GM12878 (cell line): ENCODE measurements at regions not wholly inside any gene's neighbourhood (a gene's known extent, or its start where the extent isn't known, plus 50 kb on each side); places are given as distances from the start of the nearest gene placed in this dataset.

Experiments used
- ATAC-seq: fragments of 200-7000 bp; cut with Tn5 transposase; 3 replicates; pipeline ENCODE4 v1.9.1; 2020; ENCODE audit warnings: mild to moderate bottlenecking, moderate library complexity
- BruUV-seq: library from RNA; stranded (reverse); fragments of 400-500 nt; replicated peaks from 2 replicates; lab custom pipeline; 2021; lab: Mats Ljungman, UMichigan
- CTCF ChIA-PET: fragments of 300-600 bp; sonication (Branson Sonifier 250); formaldehyde crosslinking; extraction: SDS; loops from one replicate; lab custom pipeline; 2021; ENCODE audit warnings: inconsistent platforms; lab: Yijun Ruan, JAX
- POLR2A ChIA-PET: fragments of 350-600 bp; formaldehyde crosslinking; extraction: SDS; loops from one replicate; lab custom pipeline; 2021; ENCODE audit warnings: inconsistent platforms; lab: Charles Lee
- RAD21 ChIA-PET: fragments of 300-600 bp; sonication (Branson Sonifier 250); formaldehyde crosslinking; loops from one replicate; lab custom pipeline; 2023; ENCODE audit warnings: antibody characterized with exemption; ENCODE audit not compliant: unreplicated experiment; lab: Charles Lee
- SMC1A ChIA-PET: fragments of 300-600 bp; sonication (Branson Sonifier 250); formaldehyde crosslinking; loops from one replicate; lab custom pipeline; 2023; ENCODE audit not compliant: unreplicated experiment, uncharacterized antibody; lab: Charles Lee
- DNase-seq: peaks from one replicate; pipeline ENCODE4 v3.0.0-alpha.2; 2011; ENCODE audit warnings: low read depth, low spot score
- FAIRE-seq: peaks from 3 replicates; lab custom pipeline; 2011; peaks lifted over from hg19 to GRCh38; lab: Jason Lieb, UNC
- H2AFZ ChIP-seq: 2 replicates; pipeline ENCODE4 v1.6.0; 2011; ENCODE audit warnings: low read depth, low read length, control low read depth; ENCODE audit not compliant: control insufficient read depth
- H3K27ac ChIP-seq: 2 replicates; pipeline ENCODE4 v1.5.1; 2011; ENCODE audit warnings: control low read depth; ENCODE audit not compliant: control insufficient read depth, insufficient read depth
- H3K27me3 ChIP-seq, 2 experiments: replicated peaks in 1 of 2; 2 replicates each; pipeline versions ENCODE4 v1.6.0 to v1.6.1; 2011; ENCODE audit warnings: low read length in 1 of 2; ENCODE audit not compliant: control insufficient read depth in 2 of 2, insufficient read depth in 2 of 2
- H3K36me3 ChIP-seq, 2 experiments: 2 replicates each; pipeline ENCODE4 v1.5.1; 2011; ENCODE audit warnings: low read length in 1 of 2; ENCODE audit not compliant: control insufficient read depth in 2 of 2, insufficient read depth in 2 of 2
- H3K4me1 ChIP-seq: 2 replicates; pipeline ENCODE4 v1.6.1; 2011; ENCODE audit warnings: mild to moderate bottlenecking, low read length, moderate library complexity, mixed read lengths; ENCODE audit not compliant: control insufficient read depth, insufficient read depth
- H3K4me2 ChIP-seq: 2 replicates; pipeline ENCODE4 v1.6.0; 2011; ENCODE audit warnings: control low read depth; ENCODE audit not compliant: control insufficient read depth, insufficient read depth
- H3K4me3 ChIP-seq: fragments of 200-600 bp; sonication (generic); 2 replicates; pipeline ENCODE4 v1.5.1; 2016
- H3K79me2 ChIP-seq: 2 replicates; pipeline ENCODE4 v1.6.0; 2011; ENCODE audit warnings: low read length; ENCODE audit not compliant: control insufficient read depth, insufficient read depth
- H3K9ac ChIP-seq: 2 replicates; pipeline ENCODE4 v1.8.0; 2011; ENCODE audit warnings: low read length, control low read depth, mixed read lengths; ENCODE audit not compliant: control insufficient read depth, insufficient read depth
- H3K9me3 ChIP-seq: replicated peaks from 3 replicates; pipeline ENCODE4 v1.5.1; 2011; ENCODE audit warnings: mild to moderate bottlenecking, low read length; ENCODE audit not compliant: control insufficient read depth, insufficient read depth
- H4K20me1 ChIP-seq: 2 replicates; pipeline ENCODE4 v1.6.0; 2011; ENCODE audit not compliant: control insufficient read depth, insufficient read depth
- BACH1 ChIP-seq: fragments of 450-650 bp; IDR thresholded peaks from 2 replicates; pipeline ENCODE4 v1.6.1; 2017; ENCODE audit warnings: mild to moderate bottlenecking, borderline replicate concordance
- BRCA1 ChIP-seq: IDR thresholded peaks from 2 replicates; pipeline ENCODE4 v1.6.1; 2011; ENCODE audit warnings: low read depth, low read length, improper control_type of control experiment
- DPF2 ChIP-seq: fragments of 450-650 bp; IDR thresholded peaks from 2 replicates; pipeline ENCODE4 v1.6.1; 2017; ENCODE audit warnings: mild to moderate bottlenecking
- FOS ChIP-seq: IDR thresholded peaks from 3 replicates; pipeline ENCODE4 v1.6.1; 2011; ENCODE audit warnings: borderline replicate concordance; ENCODE audit not compliant: insufficient read length; ENCODE audit errors: extremely low read depth
- HDAC2 ChIP-seq: fragments of 200-600 bp; sonication (generic); IDR thresholded peaks from 2 replicates; pipeline ENCODE4 v1.6.1; 2017
- NRF1 ChIP-seq: conservative IDR thresholded peaks from 2 replicates; pipeline ENCODE4 v1.6.1; 2011; ENCODE audit warnings: mild to moderate bottlenecking, low read depth, low read length, improper control_type of control experiment
- SIX5 ChIP-seq: IDR thresholded peaks from 2 replicates; pipeline ENCODE4 v1.6.1; 2011; ENCODE audit warnings: mild to moderate bottlenecking, low read depth, low read length, moderate library complexity; ENCODE audit not compliant: severe bottlenecking
- WGBS: methylation state at CpG from one replicate; pipeline ENCODE4 v1.1.6; 2016; ENCODE audit warnings: low lambda C conversion rate; ENCODE audit not compliant: insufficient replicate concordance, insufficient coverage; ENCODE audit errors: missing lambda C conversion rate; 5-methylcytosine and 5-hydroxymethylcytosine counted together
- in situ Hi-C: fragments of 300-500 bp; cut with MboI; formaldehyde crosslinking; loops from 9 replicates; pipeline ENCODE4 v1.14.3; 2018; ENCODE audit warnings: mixed read lengths
- intact Hi-C: fragments of 100-400 bp; cut with micrococcal nuclease; formaldehyde crosslinking; loops from one replicate; pipeline ENCODE4 v1.14.2; 2022; ENCODE audit not compliant: unreplicated experiment
- TF ChIP-seq, protein P1 (sequence below): fragments of 450-650 bp; IDR thresholded peaks from 2 replicates; pipeline ENCODE4 v1.6.1; 2017; ENCODE audit warnings: mild to moderate bottlenecking, low read depth, inconsistent platforms; ENCODE audit not compliant: poor library complexity, severe bottlenecking

GRCh38 chr2:104531122-104531521 lies 322.8 kb upstream of the POU3F3 start:
- no peak overlapping the region for H3K4me3 ChIP-seq
- BruUV-seq: no TSS peak
- H3K4me1 ChIP-seq: no peaks in the 10 kb centered on the region
- in situ Hi-C loops (no loop called here), intact Hi-C loops (no loop called here)
- DNase-seq (no peak), ATAC-seq (no peak), FAIRE-seq (no peak)
- POLR2A ChIA-PET: no interaction called here
- no peak overlapping the region for H2AFZ ChIP-seq
- H3K27ac ChIP-seq: no peak overlapping the region
- TF ChIP-seq FOS (no peak), HDAC2 (no peak), NRF1 (no peak), BACH1 (no peak), SIX5 (no peak), DPF2 (no peak), BRCA1 (no peak)
- TF ChIP-seq, protein P1, sequence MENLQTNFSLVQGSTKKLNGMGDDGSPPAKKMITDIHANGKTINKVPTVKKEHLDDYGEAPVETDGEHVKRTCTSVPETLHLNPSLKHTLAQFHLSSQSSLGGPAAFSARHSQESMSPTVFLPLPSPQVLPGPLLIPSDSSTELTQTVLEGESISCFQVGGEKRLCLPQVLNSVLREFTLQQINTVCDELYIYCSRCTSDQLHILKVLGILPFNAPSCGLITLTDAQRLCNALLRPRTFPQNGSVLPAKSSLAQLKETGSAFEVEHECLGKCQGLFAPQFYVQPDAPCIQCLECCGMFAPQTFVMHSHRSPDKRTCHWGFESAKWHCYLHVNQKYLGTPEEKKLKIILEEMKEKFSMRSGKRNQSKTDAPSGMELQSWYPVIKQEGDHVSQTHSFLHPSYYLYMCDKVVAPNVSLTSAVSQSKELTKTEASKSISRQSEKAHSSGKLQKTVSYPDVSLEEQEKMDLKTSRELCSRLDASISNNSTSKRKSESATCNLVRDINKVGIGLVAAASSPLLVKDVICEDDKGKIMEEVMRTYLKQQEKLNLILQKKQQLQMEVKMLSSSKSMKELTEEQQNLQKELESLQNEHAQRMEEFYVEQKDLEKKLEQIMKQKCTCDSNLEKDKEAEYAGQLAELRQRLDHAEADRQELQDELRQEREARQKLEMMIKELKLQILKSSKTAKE: no peak
- H3K4me2 ChIP-seq: no peak overlapping the region
- SMC1A ChIA-PET: no interaction called here
- CTCF ChIA-PET: no interaction called here
- no peak overlapping the region for H3K9ac ChIP-seq
- no peaks in the 10 kb centered on the region for H4K20me1 ChIP-seq
- no peaks in the 10 kb centered on the region for H3K9me3 ChIP-seq
- RAD21 ChIA-PET: no interaction called here
- no peaks in the 10 kb centered on the region for H3K27me3 ChIP-seq
- H3K36me3 ChIP-seq: no peaks in the 10 kb centered on the region
- no peaks in the 10 kb centered on the region for H3K79me2 ChIP-seq
- 62% methylated on average over 10 of the region's 10 CpGs for WGBS
